ENCODE measurements at regions not wholly inside any gene's neighbourhood (a gene's known extent, or its start where the extent isn't known, plus 50 kb on each side); places are given as distances from the start of the nearest gene placed in this dataset.

- no peak overlapping the region for H3K4me3 ChIP-seq
Observed at GRCh38 chr13:76466043-76466442, 420.2 kb downstream of the KCTD12 start.

DNA sequence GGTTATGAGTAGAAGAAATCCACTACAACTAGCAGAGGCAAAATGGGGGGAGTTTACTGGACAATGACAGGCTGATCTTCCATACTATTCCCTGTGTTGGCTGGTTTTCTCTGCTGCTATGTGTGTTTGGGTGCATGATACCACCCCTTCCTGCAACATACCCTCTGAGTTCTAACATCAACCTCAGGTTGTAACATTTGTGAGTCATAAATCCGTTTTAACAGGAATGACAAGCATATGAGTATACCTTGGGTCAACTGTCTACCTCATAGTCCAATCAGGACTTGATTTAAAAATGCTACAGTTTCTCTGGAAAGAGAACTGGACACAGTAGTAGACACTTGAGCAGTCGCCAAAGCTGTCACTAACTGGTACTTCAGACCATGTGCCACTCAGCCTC lies 422.9 kb downstream of the KCTD12 start:
- Histone ChIP-seq H3K9me3 (no peaks in the 10 kb centered on the region), H3K27ac (no peak overlapping the region), H3K36me3 (no peaks in the 10 kb centered on the region), H3K4me1 (no peaks in the 10 kb centered on the region), H3K4me3 (no peak overlapping the region), H3K27me3 (no peaks in the 10 kb centered on the region)
- intact Hi-C loops (cut with DNase I), result no loop called here
- DNase-seq (ENCODE audit: extremely low spot score in 2 of 2), result no peak
- TF ChIP-seq POLR2AphosphoS5 (IDR thresholded peaks at IDR 0.05; ENCODE audit: insufficient read depth in 1 of 2, low read depth in 1 of 2), result no peak
- TF ChIP-seq POLR2A (IDR thresholded peaks at IDR 0.05), result no peak
- no peak for TF ChIP-seq CTCF (IDR thresholded peaks at IDR 0.05)

More at GRCh38 chr13:76466043-76466442, 420.2 kb downstream of the KCTD12 start:
- intact Hi-C loops (cut with DNase I), result no loop called here
- H3K36me3 ChIP-seq, result no peaks in the 10 kb centered on the region
- H3K9me3 ChIP-seq, result no peaks in the 10 kb centered on the region
- H3K4me1 ChIP-seq, result no peaks in the 10 kb centered on the region
- DNase-seq (ENCODE audit: extremely low spot score in 2 of 2), result no peak
- H3K27me3 ChIP-seq, result no peaks in the 10 kb centered on the region
- H3K27ac ChIP-seq, result no peak overlapping the region
- TF ChIP-seq POLR2AphosphoS5 (IDR thresholded peaks at IDR 0.05; ENCODE audit: insufficient read depth in 1 of 2, low read depth in 1 of 2) (no peak), POLR2A (IDR thresholded peaks at IDR 0.05) (no peak)

DNA sequence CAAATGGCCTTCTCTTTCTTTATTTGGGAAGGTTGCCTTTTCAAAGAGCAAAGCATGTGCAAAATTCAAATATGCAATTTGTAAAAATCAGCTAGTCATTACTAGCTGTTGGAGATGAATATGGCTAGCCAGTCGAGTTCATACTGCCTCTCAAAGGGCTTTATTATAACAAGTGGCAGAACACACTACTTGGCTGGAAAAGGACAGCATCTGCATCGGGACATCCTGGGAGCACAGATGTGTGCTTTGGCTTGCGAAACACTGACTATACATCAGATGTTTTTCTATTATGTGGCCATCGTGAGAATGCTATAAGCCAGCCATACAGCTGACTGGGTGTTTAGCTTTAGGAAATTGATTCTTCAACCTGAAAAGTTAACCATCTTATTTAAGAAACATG lies 424.2 kb downstream of the KCTD12 start:
- no peaks in the 10 kb centered on the region for H3K36me3 ChIP-seq
- intact Hi-C loops (cut with DNase I), result no loop called here

GRCh38 chr13:76461484-76461883 lies 424.7 kb downstream of the KCTD12 start:
- Histone ChIP-seq H3K36me3 (no peaks in the 10 kb centered on the region), H3K27ac (no peak overlapping the region), H3K9me3 (no peaks in the 10 kb centered on the region), H3K4me3 (no peak overlapping the region), H3K4me1 (no peaks in the 10 kb centered on the region), H3K27me3 (no peaks in the 10 kb centered on the region)
- DNase-seq (ENCODE audit: extremely low spot score in 2 of 2), result no peak
- intact Hi-C loops (cut with DNase I), result no loop called here
- TF ChIP-seq POLR2AphosphoS5 (IDR thresholded peaks at IDR 0.05; ENCODE audit: insufficient read depth in 1 of 2, low read depth in 1 of 2) (no peak), POLR2A (IDR thresholded peaks at IDR 0.05) (no peak), CTCF (IDR thresholded peaks at IDR 0.05) (no peak)

More for the DNA sequence above, 424.2 kb downstream of the KCTD12 start:
- no peak for DNase-seq (ENCODE audit: extremely low spot score in 2 of 2)
- no peak overlapping the region for H3K27ac ChIP-seq
- H3K9me3 ChIP-seq, result no peaks in the 10 kb centered on the region
- no peaks in the 10 kb centered on the region for H3K27me3 ChIP-seq
- H3K4me3 ChIP-seq, result no peak overlapping the region
- no peaks in the 10 kb centered on the region for H3K4me1 ChIP-seq
- TF ChIP-seq POLR2A (IDR thresholded peaks at IDR 0.05) (no peak), POLR2AphosphoS5 (IDR thresholded peaks at IDR 0.05; ENCODE audit: insufficient read depth in 1 of 2, low read depth in 1 of 2) (no peak), CTCF (IDR thresholded peaks at IDR 0.05) (no peak)

- no peak for DNase-seq (ENCODE audit: extremely low spot score in 2 of 2)
- Histone ChIP-seq H3K27ac (no peak overlapping the region), H3K4me3 (no peak overlapping the region), H3K4me1 (no peaks in the 10 kb centered on the region), H3K27me3 (no peaks in the 10 kb centered on the region), H3K36me3 (no peaks in the 10 kb centered on the region), H3K9me3 (no peaks in the 10 kb centered on the region)
- no peak for TF ChIP-seq POLR2AphosphoS5 (IDR thresholded peaks at IDR 0.05; ENCODE audit: insufficient read depth in 1 of 2, low read depth in 1 of 2)
- TF ChIP-seq CTCF (IDR thresholded peaks at IDR 0.05), result no peak
- TF ChIP-seq POLR2A (IDR thresholded peaks at IDR 0.05), result no peak
- intact Hi-C loops (cut with DNase I), result no loop called here
Observed at GRCh38 chr13:76459863-76460262, 426.3 kb downstream of the KCTD12 start.
